Erythroblast (primary cell): ENCODE measurements at regions not wholly inside any gene's neighbourhood (a gene's known extent, or its start where the extent isn't known, plus 50 kb on each side); places are given as distances from the start of the nearest gene placed in this dataset.

ENCODE experiments used
- DNase-seq, 2 experiments: peaks; one replicate each; lab custom pipeline; 2025; lab: John Stamatoyannopoulos, UW
- GATA1 ChIP-seq: IDR thresholded peaks from 2 replicates; pipeline ENCODE4 v1.6.1; 2011; ENCODE audit warnings: low read depth, mild to moderate bottlenecking, control low read depth, low read length, moderate library complexity
- POLR2A ChIP-seq: IDR thresholded peaks from 2 replicates; pipeline ENCODE4 v1.6.1; 2011; ENCODE audit warnings: mild to moderate bottlenecking, low read length

- DNase-seq: no peak
- no peak for TF ChIP-seq POLR2A
- no peak for TF ChIP-seq GATA1
Observed at GRCh38 chr3:15948388-15948787, 150.6 kb upstream of the ANKRD28 start.

DNA sequence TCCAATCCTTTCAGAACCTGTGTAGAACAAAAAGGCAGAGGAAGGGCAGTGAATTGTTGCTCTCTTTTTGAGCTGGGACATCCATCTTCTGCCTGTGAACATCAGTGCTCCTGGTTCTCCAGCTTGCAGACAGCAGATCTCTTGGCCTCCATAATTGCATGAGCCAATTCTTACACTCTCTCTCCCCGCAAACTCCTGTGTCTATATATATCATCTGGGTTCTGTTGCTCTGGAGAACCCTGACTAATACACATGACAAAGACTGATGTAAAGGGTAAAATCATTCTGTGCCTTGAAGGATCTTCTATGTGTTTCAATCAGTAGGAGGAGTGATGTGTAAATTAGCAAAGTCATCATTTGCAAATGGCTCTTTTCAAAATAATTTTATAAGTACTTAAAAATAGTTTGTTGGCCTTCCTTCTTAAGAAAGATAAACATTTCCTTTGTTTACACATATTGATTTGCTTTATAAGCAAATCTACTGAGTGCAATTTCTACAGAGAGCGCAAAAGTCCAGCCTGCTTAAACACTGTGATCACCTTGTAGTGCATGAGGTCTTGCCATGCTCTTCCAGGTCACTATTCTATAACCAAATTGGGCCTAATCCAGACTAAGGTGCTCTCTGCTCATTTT, 154.9 kb upstream of the ANKRD28 start:
- TF ChIP-seq POLR2A: no peak
- TF ChIP-seq GATA1: no peak
- no peak for DNase-seq

- peak in 1 of 2 experiments; percentile 2 for DNase-seq
- no peak for TF ChIP-seq POLR2A
- no peak for TF ChIP-seq GATA1
Observed at GRCh38 chr3:15953841-15954240, 156.1 kb upstream of the ANKRD28 start.

GRCh38 chr3:15955968-15956367, 158.2 kb upstream of the ANKRD28 start:
- no peak for DNase-seq
- TF ChIP-seq GATA1 (no peak), POLR2A (no peak)

DNA sequence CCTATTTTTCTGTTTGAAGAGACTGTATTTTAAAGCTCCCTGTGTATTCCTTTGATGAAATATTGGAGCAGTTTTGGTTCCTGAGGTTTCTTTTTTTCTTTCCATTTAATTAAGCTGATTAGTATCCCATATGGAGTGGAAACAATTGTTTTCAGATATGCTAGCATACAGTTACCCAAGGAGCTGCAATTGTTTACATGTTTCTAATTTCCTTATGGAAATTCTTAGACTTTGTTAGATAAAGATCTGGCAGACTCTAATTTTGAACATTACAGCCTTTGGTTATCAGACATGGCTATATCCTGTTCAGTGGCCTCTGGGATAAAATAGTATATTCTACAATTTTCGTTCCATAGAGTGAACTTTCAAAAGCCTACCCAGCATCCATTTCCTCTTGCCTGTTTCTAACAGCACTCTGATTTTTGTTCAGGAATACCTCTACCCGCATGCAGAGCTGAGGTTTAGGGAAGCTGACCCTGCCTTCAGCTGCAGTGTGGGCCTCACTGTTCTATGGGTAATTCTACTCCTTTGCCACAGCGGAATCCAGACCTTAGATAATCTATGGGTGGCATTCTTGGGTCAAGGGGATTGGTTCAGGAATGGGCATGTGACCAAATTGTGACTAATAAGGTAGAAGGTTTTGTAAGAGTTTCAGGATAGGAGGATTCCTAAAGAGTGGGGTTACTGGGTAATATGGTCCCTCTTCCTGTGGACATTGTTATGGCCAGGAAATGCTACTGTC, 161.1 kb upstream of the ANKRD28 start:
- no peak for DNase-seq
- TF ChIP-seq GATA1 (no peak), POLR2A (no peak)

- no peak for DNase-seq
- no peak for TF ChIP-seq GATA1
- TF ChIP-seq POLR2A: no peak
Observed at GRCh38 chr3:15959434-15959811, 161.6 kb upstream of the ANKRD28 start.

DNA sequence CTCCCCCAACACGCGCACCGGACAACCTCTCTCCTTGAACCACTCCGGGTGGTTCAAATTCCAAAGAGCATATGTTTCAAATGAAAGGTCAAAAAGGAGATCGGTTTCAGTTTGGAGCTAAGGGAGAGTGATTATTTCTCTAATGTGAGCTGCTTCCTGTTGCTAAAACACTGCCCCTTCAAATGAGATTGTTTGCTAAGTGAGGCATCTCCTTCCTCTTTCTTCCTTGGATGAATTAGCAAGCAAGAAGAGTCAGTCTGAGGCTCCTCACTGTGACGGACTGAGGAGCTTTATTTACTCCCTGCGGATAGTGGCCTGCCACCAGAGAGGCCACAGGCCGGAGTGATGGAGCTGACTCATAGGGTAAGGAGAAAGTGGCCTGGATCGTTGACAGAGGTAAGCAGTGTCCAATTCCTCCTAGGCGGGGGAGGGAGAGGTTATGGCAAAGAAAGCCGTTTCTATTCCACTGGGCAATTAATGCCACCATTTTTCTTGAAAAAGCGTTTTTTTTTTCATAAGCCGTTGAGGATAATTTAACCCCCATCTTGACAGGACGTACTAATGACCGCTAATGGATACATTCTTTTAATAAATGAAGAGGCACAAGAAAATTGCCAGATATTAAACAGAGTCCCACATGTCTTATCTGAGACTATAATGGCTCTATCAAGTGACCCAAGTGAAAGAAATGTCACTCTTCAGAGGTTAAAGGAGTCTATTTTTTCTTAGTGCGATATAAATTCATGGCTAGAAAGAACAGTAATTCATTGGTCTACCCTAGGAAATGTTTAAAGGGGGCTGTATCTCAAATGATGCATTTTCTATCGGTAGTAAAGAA, 167.0 kb upstream of the ANKRD28 start:
- DNase-seq: no peak
- TF ChIP-seq GATA1: no peak
- no peak for TF ChIP-seq POLR2A

DNA sequence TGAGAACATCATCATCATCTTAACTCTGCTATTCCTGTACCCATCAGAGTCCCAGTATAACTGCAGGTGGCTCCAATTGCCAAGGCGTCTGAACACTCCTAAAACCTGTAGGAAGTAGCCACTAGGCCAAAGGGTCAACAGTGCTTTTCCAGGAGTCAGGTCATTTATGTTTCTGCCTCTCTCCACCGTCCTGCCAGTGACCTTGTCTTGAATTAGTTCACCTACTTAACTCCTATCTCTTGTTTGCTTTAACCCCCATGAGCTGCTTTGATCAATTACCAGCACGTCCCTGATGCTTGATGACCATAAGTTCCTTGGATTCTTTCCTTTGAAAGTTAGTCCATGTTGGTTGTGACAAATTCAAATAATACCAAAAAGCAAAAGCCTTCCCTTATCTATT, 169.8 kb upstream of the ANKRD28 start:
- no peak for TF ChIP-seq GATA1
- no peak for TF ChIP-seq POLR2A
- DNase-seq: no peak

DNA sequence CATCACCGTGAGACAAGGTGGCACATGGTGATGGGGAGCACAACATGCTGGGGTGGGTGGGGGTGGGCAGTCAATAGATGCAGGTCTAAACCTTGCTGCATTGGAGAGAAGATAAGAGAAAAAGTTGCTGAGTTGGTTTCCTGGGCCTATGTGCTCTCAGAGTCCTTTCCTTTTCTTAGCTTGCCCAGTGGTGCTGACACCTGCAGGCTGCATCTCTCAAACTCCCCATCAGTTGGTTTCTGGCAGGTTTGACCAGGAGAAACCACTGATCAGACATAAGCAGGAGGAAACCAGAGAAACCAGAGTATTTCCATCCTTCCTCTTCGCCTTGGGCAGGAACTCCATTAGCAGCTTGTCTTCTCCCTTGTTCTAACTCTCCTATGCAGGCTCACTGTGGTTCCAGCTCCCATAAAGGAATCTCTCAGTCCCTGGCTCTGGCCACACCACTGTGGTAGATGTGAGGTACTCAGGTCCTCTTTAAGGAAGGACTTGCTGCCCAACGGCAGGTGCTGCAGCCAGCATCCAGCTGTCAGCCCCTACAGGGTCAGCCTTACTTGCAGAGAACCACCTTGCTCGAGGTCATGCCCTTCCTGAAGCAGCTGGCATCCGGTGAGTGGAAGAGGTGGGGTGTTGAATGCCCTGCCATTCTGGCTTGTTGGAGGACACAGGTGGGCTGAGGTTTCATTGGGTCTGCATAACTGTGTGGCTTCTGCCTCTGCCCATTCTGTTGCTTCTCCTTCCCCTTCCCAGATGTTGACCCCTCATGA, 172.3 kb upstream of the ANKRD28 start:
- TF ChIP-seq GATA1: no peak
- no peak for TF ChIP-seq POLR2A
- DNase-seq: no peak

DNA sequence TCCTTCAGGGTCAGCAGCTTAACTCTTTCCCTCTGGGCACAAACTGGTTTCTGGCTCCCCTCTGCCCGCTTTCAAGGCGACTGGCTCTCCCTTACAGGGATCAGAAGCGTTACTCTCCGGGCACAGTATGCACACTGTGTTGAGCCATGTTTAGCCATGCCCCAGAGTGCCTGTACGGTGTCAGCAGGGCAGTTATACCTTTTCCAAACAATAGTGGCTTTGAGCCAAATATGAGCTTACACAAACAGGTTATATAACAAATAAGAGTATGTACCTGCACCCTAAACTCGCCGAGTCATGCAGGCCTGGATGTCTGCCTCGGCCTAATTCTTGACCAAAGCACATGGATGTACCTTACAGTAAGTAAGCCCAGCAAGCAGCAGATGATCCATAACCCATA, 175.6 kb upstream of the ANKRD28 start:
- no peak for DNase-seq
- TF ChIP-seq POLR2A (no peak), GATA1 (no peak)

- no peak for DNase-seq
- TF ChIP-seq GATA1 (no peak), POLR2A (no peak)
Observed at GRCh38 chr3:15973940-15974339, 176.2 kb upstream of the ANKRD28 start.

- TF ChIP-seq POLR2A (no peak), GATA1 (no peak)
- DNase-seq: peak in 1 of 2 experiments; percentile 6
Observed at GRCh38 chr3:15974647-15975046, 176.9 kb upstream of the ANKRD28 start.

GRCh38 chr3:15976524-15976923, 178.7 kb upstream of the ANKRD28 start:
- TF ChIP-seq POLR2A (no peak), GATA1 (no peak)
- no peak for DNase-seq

DNA sequence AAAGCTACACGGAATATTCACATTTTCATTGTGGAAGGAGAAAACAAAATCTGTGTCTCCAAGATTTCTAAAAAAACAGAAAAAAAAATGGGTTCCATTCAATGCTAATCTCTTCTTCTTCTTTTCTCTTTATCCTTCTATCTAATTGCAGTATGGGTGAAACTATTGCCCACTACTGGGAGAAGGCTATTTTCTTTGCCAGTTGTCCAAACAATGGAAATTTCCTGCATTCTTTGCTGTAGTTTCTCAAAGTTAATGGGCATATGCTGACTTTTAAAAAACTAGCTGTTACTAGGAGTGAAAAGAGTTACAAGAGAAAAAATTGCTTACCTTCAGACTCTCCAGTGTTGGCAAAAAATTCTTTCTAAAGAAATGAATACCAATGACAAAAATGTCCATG, 179.3 kb upstream of the ANKRD28 start:
- TF ChIP-seq POLR2A (no peak), GATA1 (no peak)
- no peak for DNase-seq
